NB4 (cell line): ENCODE measurements at regions not wholly inside any gene's neighbourhood (a gene's known extent, or its start where the extent isn't known, plus 50 kb on each side); places are given as distances from the start of the nearest gene placed in this dataset.
A peak's percentile ranks its signal among the peaks of the same experiment; 100 is the strongest.

ENCODE experiments used
- DNase-seq: peaks from one replicate; pipeline ENCODE4 v3.0.0; 2010; ENCODE audit warnings: low read depth
- H3K4me3 ChIP-seq: one replicate; pipeline ENCODE4 v1.5.1; 2011; ENCODE audit warnings: mild to moderate bottlenecking, low read depth, low read length, moderate library complexity
- CTCF ChIP-seq: IDR thresholded peaks from one replicate; pipeline ENCODE4 v1.5.1; 2012; ENCODE audit warnings: low read depth, low read length
- MAX ChIP-seq: IDR thresholded peaks from 2 replicates; pipeline ENCODE4 v1.6.1; 2011; ENCODE audit warnings: low read depth, low read length
- MYC ChIP-seq: IDR thresholded peaks from 2 replicates; pipeline ENCODE4 v1.6.1; 2011; ENCODE audit warnings: low read depth, low read length
- POLR2A ChIP-seq: IDR thresholded peaks from 2 replicates; pipeline ENCODE4 v1.6.1; 2011; ENCODE audit warnings: mild to moderate bottlenecking; ENCODE audit not compliant: insufficient read length; ENCODE audit errors: extremely low read depth

- DNase-seq = no peak
- no peak for TF ChIP-seq CTCF
- H3K4me3 ChIP-seq = no peak overlapping the region
Measured at GRCh38 chr13:92952161-92952560, 274.4 kb upstream of the GPC6 start.

DNA sequence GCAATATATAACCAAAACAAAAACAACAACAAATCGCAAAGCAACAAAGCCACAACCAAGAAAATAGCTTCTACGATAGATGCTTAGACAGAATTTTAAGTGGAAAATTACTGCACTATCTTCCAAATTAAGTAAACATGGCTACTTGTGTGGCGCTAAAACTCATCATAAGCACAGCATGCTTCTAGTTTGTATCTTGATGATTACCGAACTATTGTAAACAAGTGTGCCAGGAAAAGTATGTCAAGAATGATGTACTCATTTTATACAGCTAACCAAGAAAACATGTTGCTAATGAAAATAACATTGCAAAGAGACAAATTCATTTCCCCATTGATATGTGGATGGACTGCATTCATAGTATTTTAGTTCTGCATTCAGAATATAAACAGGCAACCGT lies 271.9 kb upstream of the GPC6 start:
- TF ChIP-seq MAX (no peak), CTCF (no peak), MYC (no peak), POLR2A (no peak)
- DNase-seq = no peak
- H3K4me3 ChIP-seq = no peak overlapping the region

DNA sequence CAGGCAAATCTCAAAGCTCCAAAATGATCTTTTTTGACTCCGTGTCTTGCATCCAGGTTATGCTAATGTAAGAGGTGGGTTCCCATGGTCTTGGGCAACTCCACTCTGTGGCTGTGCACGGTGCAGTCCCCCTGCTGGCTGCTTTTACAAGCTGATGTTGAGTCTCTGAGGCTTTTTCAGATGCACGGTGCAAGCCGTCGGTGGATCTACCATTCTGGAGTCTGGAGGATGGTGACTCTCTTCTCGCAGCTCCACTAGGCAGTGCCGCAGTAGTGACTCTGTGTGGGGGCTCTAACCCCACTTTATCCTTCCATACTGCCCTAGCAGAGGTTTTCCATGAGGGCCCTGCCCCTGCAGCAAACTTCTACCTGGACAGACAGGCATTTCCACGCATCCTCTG lies 266.8 kb upstream of the GPC6 start:
- DNase-seq = peak; percentile 3
- TF ChIP-seq CTCF = peak; percentile 2
- TF ChIP-seq MYC = no peak
- H3K4me3 ChIP-seq = no peak overlapping the region

GRCh38 chr13:92963029-92963428 lies 263.6 kb upstream of the GPC6 start:
- DNase-seq = no peak
- TF ChIP-seq CTCF = no peak
- no peak for TF ChIP-seq POLR2A
- no peak for TF ChIP-seq MAX
- TF ChIP-seq MYC = no peak
- H3K4me3 ChIP-seq = no peak overlapping the region

DNA sequence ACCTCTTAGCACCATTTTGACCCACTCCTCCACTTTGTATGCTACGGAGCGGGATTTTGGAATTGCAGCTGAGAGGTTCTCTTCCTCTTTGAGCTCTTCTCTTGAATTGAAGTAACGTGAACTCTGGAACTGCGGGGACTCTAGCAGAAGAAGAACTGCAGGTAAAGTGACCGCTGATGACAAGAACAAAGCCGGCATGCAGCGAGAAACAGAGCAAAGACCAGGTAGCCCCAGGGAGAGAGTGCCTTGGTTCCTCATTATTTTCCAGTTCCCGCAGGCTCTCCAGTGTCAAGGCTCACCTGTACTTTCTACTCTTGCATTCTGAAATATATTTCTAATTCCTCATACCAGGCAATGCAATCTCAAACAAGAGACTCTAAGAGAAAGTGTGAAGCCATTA lies 260.3 kb upstream of the GPC6 start:
- H3K4me3 ChIP-seq = no peak overlapping the region
- no peak for DNase-seq
- TF ChIP-seq CTCF = no peak
- TF ChIP-seq MYC = no peak

DNA sequence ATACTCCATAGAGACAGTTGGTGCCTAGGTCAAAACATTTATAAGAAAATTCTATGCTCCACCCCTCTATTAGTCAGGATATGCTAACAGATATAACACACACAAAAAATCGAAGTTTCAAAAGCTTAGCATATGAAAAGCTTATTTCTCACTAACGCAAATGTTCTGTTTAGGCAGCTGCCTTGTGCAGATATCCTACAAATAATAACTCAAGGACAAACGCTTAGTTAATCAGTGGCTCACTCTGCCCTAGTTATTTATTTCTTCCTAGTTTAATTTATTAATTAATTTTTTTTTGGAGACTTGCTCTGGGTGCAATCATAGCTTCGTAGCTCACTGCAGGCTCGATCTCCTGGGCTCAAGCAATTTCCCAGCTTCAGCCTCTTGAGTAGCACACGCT lies 259.7 kb upstream of the GPC6 start:
- DNase-seq = no peak
- no peak overlapping the region for H3K4me3 ChIP-seq
- TF ChIP-seq CTCF = no peak
- no peak for TF ChIP-seq MYC
- TF ChIP-seq MAX = no peak
- no peak for TF ChIP-seq POLR2A
